ENCODE measurements at regions not wholly inside any gene's neighbourhood (a gene's known extent, or its start where the extent isn't known, plus 50 kb on each side); places are given as distances from the start of the nearest gene placed in this dataset.

DNA sequence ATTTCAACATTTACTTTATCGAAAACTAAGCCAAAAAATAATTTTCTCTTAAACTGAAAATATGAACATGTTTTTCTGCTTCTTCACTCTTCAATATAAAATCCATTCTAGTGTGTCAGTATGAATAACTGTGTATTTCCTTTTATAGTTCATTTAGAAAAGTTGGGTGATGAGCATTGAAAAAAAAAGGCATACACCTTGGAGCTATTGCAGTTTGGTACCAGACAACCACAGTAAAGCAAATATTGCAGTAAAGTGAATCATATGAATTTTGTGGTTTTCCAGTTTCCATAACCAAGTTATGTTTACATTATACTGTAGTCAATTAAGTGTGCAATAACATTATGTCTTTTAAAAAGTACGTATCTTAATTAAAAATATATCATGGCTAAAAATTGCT lies 195.0 kb upstream of the FOXG1 start:
- TF ChIP-seq CTCF (IDR thresholded peaks at IDR 0.05; ENCODE audit: low read depth, low read length) = no peak
- Histone ChIP-seq H3K27me3 (no peaks in the 10 kb centered on the region), H3K4me1 (no peaks in the 10 kb centered on the region), H3K9me3 (no peaks in the 10 kb centered on the region), H3K36me3 (no peaks in the 10 kb centered on the region), H3K4me3 (ENCODE audit: low read depth, low read length) (no peak overlapping the region)
- no peak for DNase-seq

DNA sequence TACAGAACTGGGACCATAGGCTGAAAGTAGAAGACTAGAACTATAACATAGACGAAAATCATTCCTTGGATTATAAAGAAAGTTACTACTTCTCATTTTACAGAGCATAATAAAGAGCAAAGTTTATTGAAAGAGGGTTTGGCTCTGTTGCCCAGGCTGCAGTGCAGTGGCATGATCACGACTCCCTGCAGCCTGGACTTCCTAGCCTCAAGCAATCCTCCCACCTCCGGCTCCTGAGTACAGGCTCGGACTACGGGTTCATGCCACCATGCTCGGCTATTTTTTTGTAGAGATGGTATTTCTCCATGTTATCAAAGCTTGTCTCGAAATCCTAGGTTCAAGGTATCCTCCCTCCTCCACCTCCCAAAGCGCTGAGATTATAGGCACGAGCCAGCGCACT lies 190.1 kb upstream of the FOXG1 start:
- Histone ChIP-seq H3K27me3 (no peaks in the 10 kb centered on the region), H3K36me3 (no peaks in the 10 kb centered on the region), H3K4me1 (no peaks in the 10 kb centered on the region), H3K9me3 (no peaks in the 10 kb centered on the region), H3K4me3 (ENCODE audit: low read depth, low read length) (no peak overlapping the region)
- DNase-seq = no peak
- TF ChIP-seq CTCF (IDR thresholded peaks at IDR 0.05; ENCODE audit: low read depth, low read length) = no peak

DNA sequence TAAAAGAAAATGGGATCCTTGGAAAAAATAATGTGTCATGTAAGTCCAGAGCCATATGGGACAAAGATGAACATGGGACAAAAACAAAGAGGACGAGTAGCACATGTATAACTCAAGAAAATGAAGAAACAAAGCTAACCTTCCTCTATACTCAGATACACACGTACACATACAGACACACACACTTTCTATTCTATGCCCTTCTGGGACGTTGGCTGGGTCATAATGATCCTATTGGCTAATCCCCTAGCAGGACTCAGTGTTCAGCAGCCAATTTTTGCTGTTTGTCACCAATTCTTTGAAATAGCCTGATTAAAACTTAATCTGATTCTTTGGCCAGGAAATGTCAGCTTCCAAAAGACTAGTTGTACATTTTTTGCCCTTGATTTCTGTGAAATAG lies 189.4 kb upstream of the FOXG1 start:
- no peaks in the 10 kb centered on the region for H3K27me3 ChIP-seq
- H3K4me3 ChIP-seq (ENCODE audit: low read depth, low read length) = no peak overlapping the region
- H3K4me1 ChIP-seq = no peaks in the 10 kb centered on the region
- no peak for TF ChIP-seq CTCF (IDR thresholded peaks at IDR 0.05; ENCODE audit: low read depth, low read length)
- DNase-seq = no peak
- H3K36me3 ChIP-seq = no peaks in the 10 kb centered on the region
- H3K9me3 ChIP-seq = no peaks in the 10 kb centered on the region

GRCh38 chr14:28577711-28578131 lies 188.9 kb upstream of the FOXG1 start:
- H3K4me1 ChIP-seq = no peaks in the 10 kb centered on the region
- TF ChIP-seq CTCF (IDR thresholded peaks at IDR 0.05; ENCODE audit: low read depth, low read length) = no peak
- no peaks in the 10 kb centered on the region for H3K27me3 ChIP-seq
- DNase-seq = no peak
- H3K4me3 ChIP-seq (ENCODE audit: low read depth, low read length) = no peak overlapping the region
- H3K36me3 ChIP-seq = no peaks in the 10 kb centered on the region
- no peaks in the 10 kb centered on the region for H3K9me3 ChIP-seq

DNA sequence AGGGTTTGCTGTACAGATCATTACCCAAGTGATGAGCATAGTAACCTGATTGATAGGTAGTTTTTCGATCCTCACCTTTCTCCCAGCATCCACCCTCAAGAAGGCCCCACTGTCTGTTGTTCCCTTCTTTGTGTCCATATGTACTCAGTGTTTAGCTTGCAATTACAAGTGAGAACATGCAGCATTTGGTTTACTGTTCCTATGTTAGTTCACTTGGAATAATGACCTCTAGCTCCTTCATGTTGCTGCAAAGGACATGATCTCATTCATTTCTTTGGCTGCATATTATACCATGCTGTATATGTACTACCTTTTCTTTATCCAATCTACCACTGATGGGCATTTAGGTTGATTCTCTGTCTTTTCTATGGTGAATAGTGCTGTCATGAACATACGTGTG lies 181.6 kb upstream of the FOXG1 start:
- H3K9me3 ChIP-seq = no peaks in the 10 kb centered on the region
- no peaks in the 10 kb centered on the region for H3K36me3 ChIP-seq
- no peaks in the 10 kb centered on the region for H3K27me3 ChIP-seq
- DNase-seq = no peak
- TF ChIP-seq CTCF (IDR thresholded peaks at IDR 0.05; ENCODE audit: low read depth, low read length) = no peak
- no peaks in the 10 kb centered on the region for H3K4me1 ChIP-seq
- H3K4me3 ChIP-seq (ENCODE audit: low read depth, low read length) = no peak overlapping the region

- Histone ChIP-seq H3K9me3 (no peaks in the 10 kb centered on the region), H3K27me3 (no peaks in the 10 kb centered on the region), H3K4me3 (ENCODE audit: low read depth, low read length) (no peak overlapping the region), H3K36me3 (no peaks in the 10 kb centered on the region), H3K4me1 (no peaks in the 10 kb centered on the region)
- TF ChIP-seq CTCF (IDR thresholded peaks at IDR 0.05; ENCODE audit: low read depth, low read length) = no peak
- DNase-seq = no peak
These were observed 176.8 kb upstream of the FOXG1 start for GRCh38 chr14:28589792-28590191.
